Neural progenitor cell (in vitro differentiated cells): ENCODE measurements at regions not wholly inside any gene's neighbourhood (a gene's known extent, or its start where the extent isn't known, plus 50 kb on each side); places are given as distances from the start of the nearest gene placed in this dataset.

Experiments used
- DNase-seq: peaks from one replicate; pipeline ENCODE4 v3.0.0-alpha.2; 2016; ENCODE audit warnings: low spot score
- H2AFZ ChIP-seq: fragments of 200-600 bp; sonication (generic); replicated peaks from 2 replicates; pipeline ENCODE4 v1.6.1; 2016; ENCODE audit warnings: antibody characterized with exemption
- H3F3A ChIP-seq: fragments of 200-600 bp; sonication (generic); 2 replicates; pipeline ENCODE4 v1.6.1; 2016; ENCODE audit warnings: antibody characterized with exemption, low read depth
- H3K27ac ChIP-seq: fragments of 200-600 bp; sonication (generic); 2 replicates; pipeline ENCODE4 v1.5.1; 2016; ENCODE audit warnings: mild to moderate bottlenecking
- H3K27me3 ChIP-seq: fragments of 200-600 bp; sonication (generic); 2 replicates; pipeline ENCODE4 v1.6.1; 2016; ENCODE audit warnings: mild to moderate bottlenecking, moderate library complexity
- H3K36me3 ChIP-seq: fragments of 200-600 bp; sonication (generic); 2 replicates; pipeline ENCODE4 v1.5.1; 2016
- H3K4me1 ChIP-seq: fragments of 200-600 bp; sonication (generic); 2 replicates; pipeline ENCODE4 v1.6.1; 2016; ENCODE audit warnings: mixed run types
- H3K4me2 ChIP-seq: fragments of 200-600 bp; sonication (generic); 2 replicates; pipeline ENCODE4 v1.6.1; 2016
- H3K4me3 ChIP-seq: fragments of 200-600 bp; sonication (generic); 2 replicates; pipeline ENCODE4 v1.5.1; 2016
- H3K79me2 ChIP-seq: fragments of 200-600 bp; sonication (generic); 2 replicates; pipeline ENCODE4 v1.6.1; 2016; ENCODE audit warnings: low read depth
- H3K9ac ChIP-seq: fragments of 200-600 bp; sonication (generic); 2 replicates; pipeline ENCODE4 v1.6.1; 2016
- H3K9me3 ChIP-seq: fragments of 200-600 bp; sonication (generic); 2 replicates; pipeline ENCODE4 v1.5.1; 2016; ENCODE audit warnings: low read depth
- H4K20me1 ChIP-seq: fragments of 200-600 bp; sonication (generic); 2 replicates; pipeline ENCODE4 v1.6.1; 2016; ENCODE audit warnings: low read depth
- H3K27ac Mint-ChIP-seq: 3 replicates; pipeline ENCODE4 v1.8.0; 2021; ENCODE audit warnings: mixed read lengths
- H3K27me3 Mint-ChIP-seq: 2 replicates; pipeline ENCODE4 v1.8.0; 2022; ENCODE audit warnings: low read depth, mild to moderate bottlenecking, inconsistent platforms, moderate library complexity, mixed read lengths; ENCODE audit not compliant: insufficient read depth
- H3K36me3 Mint-ChIP-seq: 3 replicates; pipeline ENCODE4 v1.8.0; 2021; ENCODE audit warnings: mixed read lengths
- H3K4me1 Mint-ChIP-seq: 3 replicates; pipeline ENCODE4 v1.8.0; 2021; ENCODE audit warnings: mixed read lengths
- H3K4me3 Mint-ChIP-seq: 3 replicates; pipeline ENCODE4 v1.8.0; 2021; ENCODE audit warnings: mild to moderate bottlenecking, moderate library complexity, mixed read lengths
- H3K9me3 Mint-ChIP-seq: 3 replicates; pipeline ENCODE4 v1.8.0; 2020; ENCODE audit warnings: mixed read lengths
- EZH2 ChIP-seq: fragments of 200-600 bp; sonication (generic); IDR thresholded peaks from 2 replicates; pipeline ENCODE4 v1.6.1; 2017; ENCODE audit warnings: antibody characterized with exemption, mild to moderate bottlenecking, moderate library complexity
- EZH2phosphoT487 ChIP-seq: fragments of 200-600 bp; sonication (generic); IDR thresholded peaks from 2 replicates; pipeline ENCODE4 v1.6.1; 2017; ENCODE audit warnings: antibody characterized with exemption
- TF ChIP-seq, protein P1 (sequence below): fragments of 200-600 bp; sonication (generic); IDR thresholded peaks from 2 replicates; pipeline ENCODE4 v1.5.1; 2017; ENCODE audit warnings: antibody characterized with exemption, mild to moderate bottlenecking

DNA sequence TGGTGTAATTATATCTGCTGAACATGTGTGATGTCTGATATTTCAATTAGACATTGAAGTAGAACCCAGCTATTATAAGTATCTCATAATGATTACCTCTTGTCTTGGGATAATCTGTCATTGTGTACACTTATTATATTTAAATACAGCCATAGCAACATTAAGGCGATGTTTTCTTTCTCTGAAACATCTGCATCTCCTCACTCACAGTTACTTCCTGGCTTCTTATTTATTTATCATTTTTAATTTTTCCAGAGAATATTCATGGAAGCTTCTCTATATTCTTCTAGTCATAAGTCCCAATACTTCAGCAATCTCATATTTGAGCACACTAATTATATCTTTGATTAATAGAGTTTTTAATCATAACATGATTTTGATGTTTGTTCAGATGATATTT, 103.8 kb upstream of the FBN2 start:
- no peaks in the 10 kb centered on the region for H3K27me3 ChIP-seq
- no peak overlapping the region for H3K27ac Mint-ChIP-seq
- H3K36me3 Mint-ChIP-seq, result no peaks in the 10 kb centered on the region

DNA sequence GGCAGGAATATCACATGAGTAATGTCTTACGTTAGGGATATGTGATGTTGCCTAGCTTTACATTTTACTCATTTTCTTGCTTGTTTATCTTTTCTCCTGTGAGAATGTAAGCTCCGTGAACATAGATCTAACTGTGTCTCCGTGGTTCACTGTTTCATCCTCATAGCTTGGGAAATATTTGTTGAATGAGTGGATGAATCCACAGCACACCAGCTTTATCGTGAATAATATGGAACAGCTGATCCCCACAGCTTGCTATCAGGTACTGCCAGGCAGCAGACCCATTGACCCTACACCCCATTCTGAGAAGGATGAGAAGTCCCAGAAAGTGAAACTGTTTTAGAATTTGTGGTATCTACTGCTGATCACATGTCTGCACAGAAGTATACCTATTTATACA, 106.8 kb upstream of the FBN2 start:
- Mint-ChIP-seq H3K4me3 (no peak overlapping the region), H3K9me3 (no peaks in the 10 kb centered on the region), H3K27ac (no peak overlapping the region), H3K36me3 (no peaks in the 10 kb centered on the region), H3K27me3 (no peaks in the 10 kb centered on the region), H3K4me1 (peaks cover 5% of the 10 kb centered on the region)
- H3F3A ChIP-seq, result no peaks in the 10 kb centered on the region
- H3K9ac ChIP-seq, result no peak overlapping the region
- H3K27me3 ChIP-seq, result no peaks in the 10 kb centered on the region
- no peak overlapping the region for H3K27ac ChIP-seq
- H4K20me1 ChIP-seq, result no peaks in the 10 kb centered on the region
- H3K4me3 ChIP-seq, result no peak overlapping the region
- no peaks in the 10 kb centered on the region for H3K36me3 ChIP-seq
- H2AFZ ChIP-seq, result no peak overlapping the region
- no peak for TF ChIP-seq EZH2phosphoT487
- TF ChIP-seq, protein P1, sequence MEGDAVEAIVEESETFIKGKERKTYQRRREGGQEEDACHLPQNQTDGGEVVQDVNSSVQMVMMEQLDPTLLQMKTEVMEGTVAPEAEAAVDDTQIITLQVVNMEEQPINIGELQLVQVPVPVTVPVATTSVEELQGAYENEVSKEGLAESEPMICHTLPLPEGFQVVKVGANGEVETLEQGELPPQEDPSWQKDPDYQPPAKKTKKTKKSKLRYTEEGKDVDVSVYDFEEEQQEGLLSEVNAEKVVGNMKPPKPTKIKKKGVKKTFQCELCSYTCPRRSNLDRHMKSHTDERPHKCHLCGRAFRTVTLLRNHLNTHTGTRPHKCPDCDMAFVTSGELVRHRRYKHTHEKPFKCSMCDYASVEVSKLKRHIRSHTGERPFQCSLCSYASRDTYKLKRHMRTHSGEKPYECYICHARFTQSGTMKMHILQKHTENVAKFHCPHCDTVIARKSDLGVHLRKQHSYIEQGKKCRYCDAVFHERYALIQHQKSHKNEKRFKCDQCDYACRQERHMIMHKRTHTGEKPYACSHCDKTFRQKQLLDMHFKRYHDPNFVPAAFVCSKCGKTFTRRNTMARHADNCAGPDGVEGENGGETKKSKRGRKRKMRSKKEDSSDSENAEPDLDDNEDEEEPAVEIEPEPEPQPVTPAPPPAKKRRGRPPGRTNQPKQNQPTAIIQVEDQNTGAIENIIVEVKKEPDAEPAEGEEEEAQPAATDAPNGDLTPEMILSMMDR, result no peak
- no peak for TF ChIP-seq EZH2
- no peak for DNase-seq
- no peaks in the 10 kb centered on the region for H3K9me3 ChIP-seq
- no peaks in the 10 kb centered on the region for H3K79me2 ChIP-seq
- H3K4me2 ChIP-seq, result no peak overlapping the region
- no peaks in the 10 kb centered on the region for H3K4me1 ChIP-seq

More for the DNA sequence above, 103.8 kb upstream of the FBN2 start:
- Histone ChIP-seq H3K9ac (no peak overlapping the region), H4K20me1 (no peaks in the 10 kb centered on the region), H2AFZ (no peak overlapping the region), H3K36me3 (no peaks in the 10 kb centered on the region), H3K27ac (no peak overlapping the region), H3K4me3 (no peak overlapping the region), H3K4me1 (no peaks in the 10 kb centered on the region), H3K4me2 (no peak overlapping the region), H3K79me2 (no peaks in the 10 kb centered on the region), H3K9me3 (no peaks in the 10 kb centered on the region), H3F3A (no peaks in the 10 kb centered on the region)
- H3K4me1 Mint-ChIP-seq, result peaks cover 5% of the 10 kb centered on the region
- no peaks in the 10 kb centered on the region for H3K9me3 Mint-ChIP-seq
- TF ChIP-seq EZH2, result no peak
- TF ChIP-seq EZH2phosphoT487, result no peak
- TF ChIP-seq, protein P1, result no peak
- DNase-seq, result no peak
- no peak overlapping the region for H3K4me3 Mint-ChIP-seq
- H3K27me3 Mint-ChIP-seq, result no peaks in the 10 kb centered on the region

DNA sequence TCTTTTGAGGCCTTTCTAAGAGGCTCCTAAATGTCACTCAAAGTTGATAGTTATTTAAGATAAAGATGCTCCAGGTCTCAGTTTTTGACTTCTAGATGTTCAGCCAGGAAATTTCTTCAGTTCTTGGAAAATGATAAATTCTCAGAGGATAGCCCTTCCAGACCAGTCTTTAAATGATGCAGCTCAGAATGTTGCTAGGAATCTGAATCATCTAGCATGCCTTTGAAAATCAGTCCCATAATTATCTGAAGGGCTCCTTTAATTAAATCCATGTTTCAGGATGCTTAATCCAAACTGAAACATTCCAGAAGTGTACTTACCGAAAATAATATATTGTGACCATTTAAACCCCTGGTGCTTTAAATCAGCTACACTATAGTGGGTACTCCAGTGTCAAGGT, 107.5 kb upstream of the FBN2 start:
- H3K36me3 ChIP-seq, result no peaks in the 10 kb centered on the region
- no peak for TF ChIP-seq EZH2phosphoT487
- no peak for TF ChIP-seq EZH2
- TF ChIP-seq, protein P1, result no peak
- H3K9ac ChIP-seq, result no peak overlapping the region
- H3K4me3 Mint-ChIP-seq, result no peak overlapping the region
- no peak overlapping the region for H3K27ac ChIP-seq
- peaks cover 5% of the 10 kb centered on the region for H3K4me1 Mint-ChIP-seq
- no peak for DNase-seq
- no peaks in the 10 kb centered on the region for H3K4me1 ChIP-seq
- H3K4me3 ChIP-seq, result no peak overlapping the region
- peaks cover 3% of the 10 kb centered on the region for H3K27me3 Mint-ChIP-seq
- H3K4me2 ChIP-seq, result no peak overlapping the region
- H2AFZ ChIP-seq, result no peak overlapping the region
- H3K27ac Mint-ChIP-seq, result no peak overlapping the region
- no peaks in the 10 kb centered on the region for H3K9me3 Mint-ChIP-seq
- H4K20me1 ChIP-seq, result no peaks in the 10 kb centered on the region
- H3F3A ChIP-seq, result no peaks in the 10 kb centered on the region
- no peaks in the 10 kb centered on the region for H3K9me3 ChIP-seq
- no peaks in the 10 kb centered on the region for H3K79me2 ChIP-seq
- no peaks in the 10 kb centered on the region for H3K27me3 ChIP-seq
- no peaks in the 10 kb centered on the region for H3K36me3 Mint-ChIP-seq
